ENCODE measurements at regions not wholly inside any gene's neighbourhood (a gene's known extent, or its start where the extent isn't known, plus 50 kb on each side); places are given as distances from the start of the nearest gene placed in this dataset.

- no peak overlapping the region for H4K91ac ChIP-seq (ENCODE audit: low read depth, low read length, poor library complexity)
- no peaks in the 10 kb centered on the region for H3K4me1 ChIP-seq (ENCODE audit: control insufficient read depth in 2 of 2, insufficient read depth in 1 of 2, low read depth in 1 of 2, low read length in 2 of 2)
- no peak overlapping the region for H2AFZ ChIP-seq (ENCODE audit: low read length)
- no peak overlapping the region for H2AK5ac ChIP-seq (ENCODE audit: low read depth, low read length)
- H3K79me1 ChIP-seq (ENCODE audit: low read depth, low read length), result no peaks in the 10 kb centered on the region
- H2BK15ac ChIP-seq (ENCODE audit: low read length), result no peak overlapping the region
- H4K8ac ChIP-seq (ENCODE audit: low read depth, low read length), result no peak overlapping the region
- no peak overlapping the region for H3K14ac ChIP-seq (ENCODE audit: low read length)
- no peak overlapping the region for H2BK120ac ChIP-seq (ENCODE audit: low read depth, low read length)
- H3K9me3 ChIP-seq (replicated peaks in 1 of 2; ENCODE audit: control insufficient read depth in 2 of 2, insufficient read depth in 1 of 2, low read depth in 1 of 2, low read length in 2 of 2), result no peaks in the 10 kb centered on the region
- no peaks in the 10 kb centered on the region for H3K27me3 ChIP-seq (ENCODE audit: control insufficient read depth in 3 of 3, insufficient read depth in 3 of 3, low read depth in 1 of 3, low read length in 3 of 3)
- no peak overlapping the region for H2BK5ac ChIP-seq (ENCODE audit: low read length)
- H3K36me3 ChIP-seq (replicated peaks in 1 of 2; ENCODE audit: control insufficient read depth in 2 of 2, insufficient read depth in 2 of 2, low read length in 2 of 2), result no peaks in the 10 kb centered on the region
- DNase-seq (ENCODE audit: low spot score), result no peak
- no peak overlapping the region for H3K18ac ChIP-seq (ENCODE audit: low read length)
- no peak overlapping the region for H3K4me2 ChIP-seq (ENCODE audit: insufficient read depth, low read length, poor library complexity, severe bottlenecking)
- no peak overlapping the region for H2BK12ac ChIP-seq (ENCODE audit: low read length)
- no peak overlapping the region for H3K4me3 ChIP-seq (ENCODE audit: low read length in 2 of 2)
- WGBS, 2 donors (ENCODE audit: extremely low coverage in 2 of 2, insufficient read length in 2 of 2, insufficient replicate concordance in 1 of 2), result no CpG with 5 or more reads among the region's 1 CpG
- no peak overlapping the region for H3K27ac ChIP-seq (replicated peaks; ENCODE audit: low read length)
- H3K23ac ChIP-seq (ENCODE audit: low read depth, low read length, poor library complexity), result no peak overlapping the region
- H3K4ac ChIP-seq (ENCODE audit: low read length), result no peak overlapping the region
- H3K9ac ChIP-seq (ENCODE audit: low read depth, low read length, poor library complexity), result no peak overlapping the region
Observed at GRCh38 chr10:43739161-43739560, 90.5 kb upstream of the ZNF32 start.

- no peak overlapping the region for H2BK120ac ChIP-seq (ENCODE audit: low read depth, low read length)
- H3K79me1 ChIP-seq (ENCODE audit: low read depth, low read length), result no peaks in the 10 kb centered on the region
- no CpG with 5 or more reads among the region's 3 CpGs for WGBS, 2 donors (ENCODE audit: extremely low coverage in 2 of 2, insufficient read length in 2 of 2, insufficient replicate concordance in 1 of 2)
Observed at GRCh38 chr10:43737003-43737402, 88.3 kb upstream of the ZNF32 start.

GRCh38 chr10:43735907-43736306 is 87.2 kb upstream of the ZNF32 start:
- no peaks in the 10 kb centered on the region for H3K79me1 ChIP-seq (ENCODE audit: low read depth, low read length)

More at GRCh38 chr10:43737003-43737402, 88.3 kb upstream of the ZNF32 start:
- no peak overlapping the region for H3K9ac ChIP-seq (ENCODE audit: low read depth, low read length, poor library complexity)
- H4K91ac ChIP-seq (ENCODE audit: low read depth, low read length, poor library complexity), result no peak overlapping the region
- H2AFZ ChIP-seq (ENCODE audit: low read length), result no peak overlapping the region
- H3K27ac ChIP-seq (replicated peaks; ENCODE audit: low read length), result no peak overlapping the region
- no peaks in the 10 kb centered on the region for H3K36me3 ChIP-seq (replicated peaks in 1 of 2; ENCODE audit: control insufficient read depth in 2 of 2, insufficient read depth in 2 of 2, low read length in 2 of 2)
- no peak overlapping the region for H2AK5ac ChIP-seq (ENCODE audit: low read depth, low read length)
- DNase-seq (ENCODE audit: low spot score), result no peak
- H3K4me1 ChIP-seq (ENCODE audit: control insufficient read depth in 2 of 2, insufficient read depth in 1 of 2, low read depth in 1 of 2, low read length in 2 of 2), result no peaks in the 10 kb centered on the region
- peak overlapping the region; percentile 52 for H4K8ac ChIP-seq (ENCODE audit: low read depth, low read length)
- H3K4me2 ChIP-seq (ENCODE audit: insufficient read depth, low read length, poor library complexity, severe bottlenecking), result no peak overlapping the region
- no peak overlapping the region for H3K4ac ChIP-seq (ENCODE audit: low read length)
- no peak overlapping the region for H3K18ac ChIP-seq (ENCODE audit: low read length)
- no peak overlapping the region for H2BK15ac ChIP-seq (ENCODE audit: low read length)
- H2BK12ac ChIP-seq (ENCODE audit: low read length), result no peak overlapping the region
- H3K9me3 ChIP-seq (replicated peaks in 1 of 2; ENCODE audit: control insufficient read depth in 2 of 2, insufficient read depth in 1 of 2, low read depth in 1 of 2, low read length in 2 of 2), result no peaks in the 10 kb centered on the region
- no peak overlapping the region for H3K14ac ChIP-seq (ENCODE audit: low read length)
- H2BK5ac ChIP-seq (ENCODE audit: low read length), result no peak overlapping the region
- H3K23ac ChIP-seq (ENCODE audit: low read depth, low read length, poor library complexity), result no peak overlapping the region
- no peak overlapping the region for H3K4me3 ChIP-seq (ENCODE audit: low read length in 2 of 2)
- no peaks in the 10 kb centered on the region for H3K27me3 ChIP-seq (ENCODE audit: control insufficient read depth in 3 of 3, insufficient read depth in 3 of 3, low read depth in 1 of 3, low read length in 3 of 3)

GRCh38 chr10:43734716-43735115 is 86.0 kb upstream of the ZNF32 start:
- Histone ChIP-seq H2BK12ac (ENCODE audit: low read length) (no peak overlapping the region), H2AK5ac (ENCODE audit: low read depth, low read length) (no peak overlapping the region), H3K14ac (ENCODE audit: low read length) (no peak overlapping the region), H3K4ac (ENCODE audit: low read length) (no peak overlapping the region), H3K4me1 (ENCODE audit: control insufficient read depth in 2 of 2, insufficient read depth in 1 of 2, low read depth in 1 of 2, low read length in 2 of 2) (no peaks in the 10 kb centered on the region), H3K27ac (replicated peaks; ENCODE audit: low read length) (no peak overlapping the region), H3K27me3 (ENCODE audit: control insufficient read depth in 3 of 3, insufficient read depth in 3 of 3, low read depth in 1 of 3, low read length in 3 of 3) (no peaks in the 10 kb centered on the region), H3K9ac (ENCODE audit: low read depth, low read length, poor library complexity) (no peak overlapping the region), H3K18ac (ENCODE audit: low read length) (no peak overlapping the region), H3K9me3 (replicated peaks in 1 of 2; ENCODE audit: control insufficient read depth in 2 of 2, insufficient read depth in 1 of 2, low read depth in 1 of 2, low read length in 2 of 2) (no peaks in the 10 kb centered on the region), H3K23ac (ENCODE audit: low read depth, low read length, poor library complexity) (no peak overlapping the region), H2BK15ac (ENCODE audit: low read length) (no peak overlapping the region), H3K4me2 (ENCODE audit: insufficient read depth, low read length, poor library complexity, severe bottlenecking) (no peak overlapping the region), H2AFZ (ENCODE audit: low read length) (no peak overlapping the region), H2BK5ac (ENCODE audit: low read length) (no peak overlapping the region), H3K36me3 (replicated peaks in 1 of 2; ENCODE audit: control insufficient read depth in 2 of 2, insufficient read depth in 2 of 2, low read length in 2 of 2) (no peaks in the 10 kb centered on the region), H3K79me1 (ENCODE audit: low read depth, low read length) (no peaks in the 10 kb centered on the region), H3K4me3 (ENCODE audit: low read length in 2 of 2) (no peak overlapping the region), H2BK120ac (ENCODE audit: low read depth, low read length) (no peak overlapping the region), H4K8ac (ENCODE audit: low read depth, low read length) (no peak overlapping the region), H4K91ac (ENCODE audit: low read depth, low read length, poor library complexity) (no peak overlapping the region)
- DNase-seq (ENCODE audit: low spot score), result no peak

More at GRCh38 chr10:43735907-43736306, 87.2 kb upstream of the ZNF32 start:
- Histone ChIP-seq H3K4me1 (ENCODE audit: control insufficient read depth in 2 of 2, insufficient read depth in 1 of 2, low read depth in 1 of 2, low read length in 2 of 2) (no peaks in the 10 kb centered on the region), H2AK5ac (ENCODE audit: low read depth, low read length) (no peak overlapping the region), H3K4ac (ENCODE audit: low read length) (no peak overlapping the region), H3K36me3 (replicated peaks in 1 of 2; ENCODE audit: control insufficient read depth in 2 of 2, insufficient read depth in 2 of 2, low read length in 2 of 2) (no peaks in the 10 kb centered on the region), H3K18ac (ENCODE audit: low read length) (no peak overlapping the region), H2AFZ (ENCODE audit: low read length) (no peak overlapping the region), H3K14ac (ENCODE audit: low read length) (no peak overlapping the region), H3K27ac (replicated peaks; ENCODE audit: low read length) (no peak overlapping the region), H3K9me3 (replicated peaks in 1 of 2; ENCODE audit: control insufficient read depth in 2 of 2, insufficient read depth in 1 of 2, low read depth in 1 of 2, low read length in 2 of 2) (no peaks in the 10 kb centered on the region), H2BK15ac (ENCODE audit: low read length) (no peak overlapping the region), H4K91ac (ENCODE audit: low read depth, low read length, poor library complexity) (no peak overlapping the region), H3K9ac (ENCODE audit: low read depth, low read length, poor library complexity) (no peak overlapping the region), H3K23ac (ENCODE audit: low read depth, low read length, poor library complexity) (no peak overlapping the region), H2BK12ac (ENCODE audit: low read length) (no peak overlapping the region), H3K27me3 (ENCODE audit: control insufficient read depth in 3 of 3, insufficient read depth in 3 of 3, low read depth in 1 of 3, low read length in 3 of 3) (no peaks in the 10 kb centered on the region), H2BK120ac (ENCODE audit: low read depth, low read length) (no peak overlapping the region), H3K4me2 (ENCODE audit: insufficient read depth, low read length, poor library complexity, severe bottlenecking) (no peak overlapping the region), H4K8ac (ENCODE audit: low read depth, low read length) (no peak overlapping the region), H3K4me3 (ENCODE audit: low read length in 2 of 2) (no peak overlapping the region), H2BK5ac (ENCODE audit: low read length) (no peak overlapping the region)
- DNase-seq (ENCODE audit: low spot score), result no peak
- no CpG with 5 or more reads among the region's 2 CpGs for WGBS, 2 donors (ENCODE audit: extremely low coverage in 2 of 2, insufficient read length in 2 of 2, insufficient replicate concordance in 1 of 2)
